ENCODE measurements at regions not wholly inside any gene's neighbourhood (a gene's known extent, or its start where the extent isn't known, plus 50 kb on each side); places are given as distances from the start of the nearest gene placed in this dataset.

DNA sequence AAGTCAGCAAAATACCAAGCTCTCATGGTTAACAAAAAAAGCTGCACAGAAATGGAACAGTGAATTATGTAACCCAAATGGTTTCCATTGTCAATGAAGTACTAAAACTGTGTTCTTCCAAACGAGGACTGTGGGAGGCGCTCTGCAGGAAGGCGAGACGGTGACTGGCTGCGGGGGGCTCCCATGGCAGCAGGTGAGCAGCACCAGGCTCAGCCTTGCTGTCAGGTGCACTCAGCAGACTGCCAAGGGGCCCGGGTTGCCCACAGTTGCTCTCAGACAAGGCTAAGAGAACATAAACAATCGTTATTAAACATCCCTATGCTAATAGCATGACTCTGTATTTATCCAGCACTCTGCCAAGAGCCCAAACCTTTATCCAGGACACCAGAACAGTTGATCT lies 630.3 kb upstream of the ARID1B start:
- Histone ChIP-seq H3K27me3 (ENCODE audit: control insufficient read depth in 1 of 2, insufficient read depth in 2 of 2, low read length in 2 of 2) (no peaks in the 10 kb centered on the region), H3K4me1 (ENCODE audit: control insufficient read depth in 1 of 2, insufficient read depth in 2 of 2, low read length in 2 of 2) (no peaks in the 10 kb centered on the region), H3K9me3 (ENCODE audit: control insufficient read depth in 1 of 2, low read length in 2 of 2) (peaks cover 4 to 5% of the 10 kb centered on the region in 2 donors), H3K36me3 (ENCODE audit: control insufficient read depth in 1 of 2, insufficient read depth in 2 of 2, low read length in 2 of 2) (no peaks in the 10 kb centered on the region), H3K9ac (ENCODE audit: low read depth in 1 of 2, low read length in 2 of 2) (no peak overlapping the region), H3K4me3 (ENCODE audit: low read depth in 1 of 2, low read length in 2 of 2) (no peak overlapping the region), H3K27ac (ENCODE audit: low read depth, low read length) (no peak overlapping the region)

DNA sequence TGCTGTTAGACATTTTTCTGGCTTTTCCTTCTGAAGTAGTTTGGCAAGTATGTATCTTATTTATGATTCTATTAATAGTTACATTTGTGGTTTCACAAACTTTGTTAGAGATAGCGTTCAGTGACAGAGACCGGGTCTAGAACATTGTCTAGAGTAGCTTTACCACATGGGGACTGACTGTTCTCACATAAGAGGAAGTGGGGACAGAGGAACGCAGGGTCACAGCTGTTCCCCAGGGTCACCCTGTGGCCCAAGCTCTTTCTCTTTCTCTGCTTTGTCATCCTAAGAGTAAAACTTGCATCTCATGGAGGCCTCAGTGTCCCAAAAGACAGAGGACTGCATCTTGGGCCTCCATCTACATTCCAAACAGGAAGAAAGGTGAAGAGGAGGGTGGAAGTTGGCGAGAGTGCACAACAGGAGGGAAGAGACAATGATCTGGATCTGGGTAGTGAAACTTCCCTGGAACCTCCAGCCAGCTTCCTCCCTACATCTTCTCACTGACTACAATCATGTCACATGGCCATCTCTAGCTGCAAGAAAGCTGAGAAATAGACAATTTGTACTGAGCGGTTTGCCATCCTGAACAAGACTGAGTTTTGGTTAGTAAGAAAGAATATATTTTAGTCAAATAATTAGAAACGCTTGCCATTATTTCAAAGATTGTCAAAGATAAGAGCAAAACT lies 645.8 kb upstream of the ARID1B start:
- H3K4me1 ChIP-seq (ENCODE audit: control insufficient read depth in 1 of 2, insufficient read depth in 2 of 2, low read length in 2 of 2) = no peaks in the 10 kb centered on the region
- H3K27ac ChIP-seq (ENCODE audit: low read depth, low read length) = no peak overlapping the region
- H3K27me3 ChIP-seq (ENCODE audit: control insufficient read depth in 1 of 2, insufficient read depth in 2 of 2, low read length in 2 of 2) = no peaks in the 10 kb centered on the region
- H3K9ac ChIP-seq (ENCODE audit: low read depth in 1 of 2, low read length in 2 of 2) = no peak overlapping the region
- H3K9me3 ChIP-seq (ENCODE audit: control insufficient read depth in 1 of 2, low read length in 2 of 2) = no peaks in the 10 kb centered on the region
- no peaks in the 10 kb centered on the region for H3K36me3 ChIP-seq (ENCODE audit: control insufficient read depth in 1 of 2, insufficient read depth in 2 of 2, low read length in 2 of 2)
- H3K4me3 ChIP-seq (ENCODE audit: low read depth in 1 of 2, low read length in 2 of 2) = no peak overlapping the region

DNA sequence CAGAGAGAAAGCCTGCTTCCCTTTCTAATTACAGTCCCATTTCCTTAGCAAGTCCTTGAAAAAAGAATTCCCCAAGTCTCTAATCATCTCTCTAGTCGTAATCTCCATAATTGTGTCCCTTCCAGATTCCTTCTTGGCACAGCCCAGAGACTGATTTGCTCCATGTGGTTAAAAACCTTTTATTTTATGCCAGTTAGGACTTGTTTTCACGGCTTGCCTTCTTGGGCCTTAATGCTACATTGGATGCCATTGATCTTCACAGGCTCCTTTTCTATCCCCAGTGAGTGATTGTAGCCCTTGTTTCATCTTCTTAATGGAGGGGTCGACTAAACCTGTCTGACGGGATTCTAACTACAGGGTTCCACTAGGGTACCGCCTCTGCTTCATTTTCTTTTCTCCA lies 650.6 kb upstream of the ARID1B start:
- Histone ChIP-seq H3K36me3 (ENCODE audit: control insufficient read depth in 1 of 2, insufficient read depth in 2 of 2, low read length in 2 of 2) (no peaks in the 10 kb centered on the region), H3K27me3 (ENCODE audit: control insufficient read depth in 1 of 2, insufficient read depth in 2 of 2, low read length in 2 of 2) (no peaks in the 10 kb centered on the region), H3K4me3 (ENCODE audit: low read depth in 1 of 2, low read length in 2 of 2) (no peak overlapping the region), H3K4me1 (ENCODE audit: control insufficient read depth in 1 of 2, insufficient read depth in 2 of 2, low read length in 2 of 2) (no peaks in the 10 kb centered on the region), H3K27ac (ENCODE audit: low read depth, low read length) (no peak overlapping the region), H3K9ac (ENCODE audit: low read depth in 1 of 2, low read length in 2 of 2) (no peak overlapping the region), H3K9me3 (ENCODE audit: control insufficient read depth in 1 of 2, low read length in 2 of 2) (no peaks in the 10 kb centered on the region)

DNA sequence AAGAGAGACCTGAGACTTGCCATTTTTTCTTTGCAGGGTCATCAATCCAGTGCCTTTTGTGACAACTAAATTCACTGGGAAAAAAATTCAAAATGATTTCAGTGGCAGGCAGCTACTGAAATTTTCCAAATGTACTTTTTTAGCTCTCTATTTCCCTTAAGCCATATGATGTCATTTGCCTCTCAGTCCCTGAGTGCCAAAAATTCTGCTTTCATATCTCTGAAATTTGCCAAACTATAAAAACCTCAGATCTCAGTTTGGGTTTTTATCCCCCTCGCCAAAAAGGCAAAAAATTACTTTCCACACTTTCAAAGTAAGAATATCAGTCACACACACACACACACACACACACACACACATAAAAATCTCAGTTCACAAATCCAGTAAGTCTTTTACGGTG lies 651.3 kb upstream of the ARID1B start:
- H3K9me3 ChIP-seq (ENCODE audit: control insufficient read depth in 1 of 2, low read length in 2 of 2) = no peaks in the 10 kb centered on the region
- H3K36me3 ChIP-seq (ENCODE audit: control insufficient read depth in 1 of 2, insufficient read depth in 2 of 2, low read length in 2 of 2) = no peaks in the 10 kb centered on the region
- H3K27me3 ChIP-seq (ENCODE audit: control insufficient read depth in 1 of 2, insufficient read depth in 2 of 2, low read length in 2 of 2) = no peaks in the 10 kb centered on the region
- no peak overlapping the region for H3K9ac ChIP-seq (ENCODE audit: low read depth in 1 of 2, low read length in 2 of 2)
- no peak overlapping the region for H3K27ac ChIP-seq (ENCODE audit: low read depth, low read length)
- no peak overlapping the region for H3K4me3 ChIP-seq (ENCODE audit: low read depth in 1 of 2, low read length in 2 of 2)
- no peaks in the 10 kb centered on the region for H3K4me1 ChIP-seq (ENCODE audit: control insufficient read depth in 1 of 2, insufficient read depth in 2 of 2, low read length in 2 of 2)

DNA sequence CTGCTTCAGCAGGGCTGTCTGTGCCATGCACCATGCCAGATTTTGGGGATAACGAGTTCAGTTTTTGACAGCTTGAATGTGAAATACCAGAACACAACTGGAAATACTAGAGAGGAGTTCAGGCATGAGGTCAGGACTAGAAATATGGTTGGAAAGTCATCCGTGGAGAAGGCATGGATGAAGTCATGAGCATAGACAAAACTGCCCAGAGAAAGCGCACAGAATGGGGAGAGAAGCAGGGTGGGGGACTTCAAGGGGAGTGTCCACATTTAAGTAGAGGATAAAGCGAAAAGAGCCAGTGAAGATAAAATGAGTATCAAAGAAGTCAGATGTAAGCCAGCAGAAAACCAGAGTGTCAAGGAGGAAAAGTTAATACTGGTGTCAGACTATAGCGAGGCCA lies 653.4 kb upstream of the ARID1B start:
- no peaks in the 10 kb centered on the region for H3K36me3 ChIP-seq (ENCODE audit: control insufficient read depth in 1 of 2, insufficient read depth in 2 of 2, low read length in 2 of 2)
- no peak overlapping the region for H3K27ac ChIP-seq (ENCODE audit: low read depth, low read length)
- H3K9ac ChIP-seq (ENCODE audit: low read depth in 1 of 2, low read length in 2 of 2) = no peak overlapping the region
- H3K4me1 ChIP-seq (ENCODE audit: control insufficient read depth in 1 of 2, insufficient read depth in 2 of 2, low read length in 2 of 2) = no peaks in the 10 kb centered on the region
- H3K27me3 ChIP-seq (ENCODE audit: control insufficient read depth in 1 of 2, insufficient read depth in 2 of 2, low read length in 2 of 2) = no peaks in the 10 kb centered on the region
- no peaks in the 10 kb centered on the region for H3K9me3 ChIP-seq (ENCODE audit: control insufficient read depth in 1 of 2, low read length in 2 of 2)
- no peak overlapping the region for H3K4me3 ChIP-seq (ENCODE audit: low read depth in 1 of 2, low read length in 2 of 2)

DNA sequence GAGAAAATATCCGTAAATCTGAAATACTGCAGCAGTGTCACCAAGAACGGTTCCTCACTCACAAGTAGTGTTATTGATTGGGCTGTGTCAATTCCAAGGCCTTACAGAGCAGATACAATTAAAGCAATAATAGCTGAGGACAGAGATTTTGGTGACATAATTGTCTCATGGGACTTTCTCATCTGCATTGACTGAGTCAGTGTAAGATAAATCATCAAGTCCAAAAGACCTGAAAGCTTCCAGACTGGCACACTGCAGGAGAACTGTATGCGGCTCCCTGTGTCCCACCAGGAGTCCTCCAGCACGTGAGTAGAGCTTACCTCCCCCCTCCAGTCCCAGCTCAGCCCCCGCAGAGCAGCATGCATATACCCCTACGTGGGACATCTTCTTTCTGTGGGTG lies 655.2 kb upstream of the ARID1B start:
- no peak overlapping the region for H3K4me3 ChIP-seq (ENCODE audit: low read depth in 1 of 2, low read length in 2 of 2)
- H3K9me3 ChIP-seq (ENCODE audit: control insufficient read depth in 1 of 2, low read length in 2 of 2) = no peaks in the 10 kb centered on the region
- H3K9ac ChIP-seq (ENCODE audit: low read depth in 1 of 2, low read length in 2 of 2) = no peak overlapping the region
- H3K36me3 ChIP-seq (ENCODE audit: control insufficient read depth in 1 of 2, insufficient read depth in 2 of 2, low read length in 2 of 2) = no peaks in the 10 kb centered on the region
- no peaks in the 10 kb centered on the region for H3K4me1 ChIP-seq (ENCODE audit: control insufficient read depth in 1 of 2, insufficient read depth in 2 of 2, low read length in 2 of 2)
- H3K27ac ChIP-seq (ENCODE audit: low read depth, low read length) = no peak overlapping the region
- no peaks in the 10 kb centered on the region for H3K27me3 ChIP-seq (ENCODE audit: control insufficient read depth in 1 of 2, insufficient read depth in 2 of 2, low read length in 2 of 2)

DNA sequence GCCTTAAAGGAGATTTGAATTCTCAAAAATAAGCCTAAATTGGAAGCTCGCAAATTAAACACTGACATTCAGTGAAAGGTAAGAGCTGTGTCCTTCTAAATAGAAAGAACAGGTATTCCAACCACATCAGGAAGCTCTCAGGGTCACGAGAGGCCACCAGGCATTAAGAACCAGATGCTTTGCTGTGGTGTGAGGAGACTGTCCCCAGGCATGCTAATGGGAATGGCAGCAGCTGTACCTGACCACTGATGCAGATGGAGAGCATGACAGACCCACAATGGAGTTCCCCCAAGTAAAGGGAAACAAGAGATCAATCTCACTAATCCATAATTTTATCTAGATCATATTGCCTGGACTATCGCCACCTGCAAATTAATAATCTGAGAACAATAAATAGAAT lies 658.9 kb upstream of the NOX3 start:
- no peaks in the 10 kb centered on the region for H3K9me3 ChIP-seq (ENCODE audit: control insufficient read depth in 1 of 2, low read length in 2 of 2)
- no peaks in the 10 kb centered on the region for H3K4me1 ChIP-seq (ENCODE audit: control insufficient read depth in 1 of 2, insufficient read depth in 2 of 2, low read length in 2 of 2)
- H3K9ac ChIP-seq (ENCODE audit: low read depth in 1 of 2, low read length in 2 of 2) = no peak overlapping the region
- H3K36me3 ChIP-seq (ENCODE audit: control insufficient read depth in 1 of 2, insufficient read depth in 2 of 2, low read length in 2 of 2) = no peaks in the 10 kb centered on the region
- no peak overlapping the region for H3K27ac ChIP-seq (ENCODE audit: low read depth, low read length)
- H3K27me3 ChIP-seq (ENCODE audit: control insufficient read depth in 1 of 2, insufficient read depth in 2 of 2, low read length in 2 of 2) = no peaks in the 10 kb centered on the region
- H3K4me3 ChIP-seq (ENCODE audit: low read depth in 1 of 2, low read length in 2 of 2) = no peak overlapping the region

DNA sequence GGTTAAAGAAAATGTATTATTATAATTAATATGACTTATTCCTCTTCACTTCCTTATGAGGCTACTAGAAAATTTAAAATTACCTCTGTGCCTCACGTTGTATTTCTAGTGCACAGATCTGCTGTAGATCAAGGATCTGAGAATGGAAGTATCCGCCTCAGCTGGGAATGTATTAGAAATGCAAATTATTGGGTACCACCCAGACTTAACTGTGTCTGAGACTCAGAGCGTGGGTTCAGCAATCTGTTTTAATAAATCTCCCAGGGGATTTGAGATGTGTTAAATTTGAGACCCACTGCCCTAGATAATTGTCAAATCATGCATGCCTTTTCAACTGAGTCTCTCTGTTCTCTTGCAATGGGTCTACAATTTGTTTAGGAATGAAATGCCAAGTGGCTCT lies 658.0 kb upstream of the NOX3 start:
- no peaks in the 10 kb centered on the region for H3K36me3 ChIP-seq (ENCODE audit: control insufficient read depth in 1 of 2, insufficient read depth in 2 of 2, low read length in 2 of 2)
- no peak overlapping the region for H3K27ac ChIP-seq (ENCODE audit: low read depth, low read length)
- no peaks in the 10 kb centered on the region for H3K4me1 ChIP-seq (ENCODE audit: control insufficient read depth in 1 of 2, insufficient read depth in 2 of 2, low read length in 2 of 2)
- no peak overlapping the region for H3K4me3 ChIP-seq (ENCODE audit: low read depth in 1 of 2, low read length in 2 of 2)
- no peak overlapping the region for H3K9ac ChIP-seq (ENCODE audit: low read depth in 1 of 2, low read length in 2 of 2)
- H3K27me3 ChIP-seq (ENCODE audit: control insufficient read depth in 1 of 2, insufficient read depth in 2 of 2, low read length in 2 of 2) = no peaks in the 10 kb centered on the region
- no peaks in the 10 kb centered on the region for H3K9me3 ChIP-seq (ENCODE audit: control insufficient read depth in 1 of 2, low read length in 2 of 2)

DNA sequence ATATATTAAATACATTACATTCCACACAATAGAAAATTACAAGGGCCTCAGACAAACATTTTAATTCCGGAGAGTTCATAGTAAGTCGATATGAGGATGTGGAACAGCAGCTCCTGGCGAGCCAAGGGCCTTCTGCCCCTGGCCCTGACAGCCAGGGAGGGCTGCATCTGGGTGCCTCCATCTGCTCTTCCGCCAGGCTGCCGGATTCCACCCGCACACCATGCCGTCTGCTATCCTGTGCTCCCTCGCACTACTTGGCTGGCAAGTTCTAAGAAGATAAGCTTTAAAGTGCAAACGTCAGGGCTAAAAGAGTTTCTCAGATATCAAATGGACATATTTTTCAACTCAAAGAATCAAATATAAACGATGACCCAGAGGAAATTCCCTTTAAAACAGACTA lies 656.3 kb upstream of the NOX3 start:
- no peaks in the 10 kb centered on the region for H3K9me3 ChIP-seq (ENCODE audit: control insufficient read depth in 1 of 2, low read length in 2 of 2)
- no peaks in the 10 kb centered on the region for H3K27me3 ChIP-seq (ENCODE audit: control insufficient read depth in 1 of 2, insufficient read depth in 2 of 2, low read length in 2 of 2)
- no peaks in the 10 kb centered on the region for H3K4me1 ChIP-seq (ENCODE audit: control insufficient read depth in 1 of 2, insufficient read depth in 2 of 2, low read length in 2 of 2)
- H3K9ac ChIP-seq (ENCODE audit: low read depth in 1 of 2, low read length in 2 of 2) = no peak overlapping the region
- no peak overlapping the region for H3K27ac ChIP-seq (ENCODE audit: low read depth, low read length)
- no peak overlapping the region for H3K4me3 ChIP-seq (ENCODE audit: low read depth in 1 of 2, low read length in 2 of 2)
- no peaks in the 10 kb centered on the region for H3K36me3 ChIP-seq (ENCODE audit: control insufficient read depth in 1 of 2, insufficient read depth in 2 of 2, low read length in 2 of 2)

DNA sequence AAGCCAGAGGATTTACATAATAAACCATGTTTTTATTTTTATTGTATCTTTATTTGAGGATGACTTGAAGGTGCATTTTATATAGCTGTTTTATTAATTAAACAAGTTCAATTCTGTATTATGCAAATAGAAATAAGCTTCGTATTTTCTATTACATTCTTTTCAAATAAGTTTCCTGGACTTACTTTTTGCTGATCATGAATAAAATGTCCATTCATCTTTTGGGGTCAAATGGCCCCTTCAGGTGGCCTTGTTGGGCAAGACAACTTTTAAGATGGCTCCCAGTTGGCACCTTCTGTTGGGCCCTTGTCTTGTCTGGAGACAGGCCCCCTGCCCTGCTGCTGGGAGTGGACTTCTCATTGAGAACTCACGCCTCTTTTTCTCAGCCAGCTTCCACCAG lies 654.6 kb upstream of the NOX3 start:
- no peaks in the 10 kb centered on the region for H3K4me1 ChIP-seq (ENCODE audit: control insufficient read depth in 1 of 2, insufficient read depth in 2 of 2, low read length in 2 of 2)
- H3K9me3 ChIP-seq (ENCODE audit: control insufficient read depth in 1 of 2, low read length in 2 of 2) = no peaks in the 10 kb centered on the region
- no peaks in the 10 kb centered on the region for H3K36me3 ChIP-seq (ENCODE audit: control insufficient read depth in 1 of 2, insufficient read depth in 2 of 2, low read length in 2 of 2)
- H3K4me3 ChIP-seq (ENCODE audit: low read depth in 1 of 2, low read length in 2 of 2) = no peak overlapping the region
- H3K27me3 ChIP-seq (ENCODE audit: control insufficient read depth in 1 of 2, insufficient read depth in 2 of 2, low read length in 2 of 2) = no peaks in the 10 kb centered on the region
- H3K9ac ChIP-seq (ENCODE audit: low read depth in 1 of 2, low read length in 2 of 2) = no peak overlapping the region
- H3K27ac ChIP-seq (ENCODE audit: low read depth, low read length) = no peak overlapping the region

DNA sequence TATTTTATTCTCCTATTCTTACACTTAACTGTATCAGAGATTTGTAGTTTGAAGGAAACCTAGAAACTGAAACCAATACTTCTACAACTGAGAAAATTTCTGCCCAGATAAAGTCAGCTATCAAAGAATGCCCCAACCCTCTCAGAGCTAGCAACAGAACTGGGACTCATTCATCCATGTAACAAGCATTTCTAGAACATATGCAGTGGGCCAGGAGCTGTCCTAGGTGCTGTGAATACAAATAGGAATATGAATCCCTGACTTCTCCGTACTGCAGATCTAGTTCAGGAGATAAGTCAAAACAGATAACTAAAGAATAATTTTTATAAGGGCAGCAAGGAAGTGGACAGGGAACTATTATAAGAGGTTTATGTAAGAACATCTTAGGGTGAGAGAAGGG lies 654.1 kb upstream of the NOX3 start:
- Histone ChIP-seq H3K27ac (ENCODE audit: low read depth, low read length) (no peak overlapping the region), H3K9me3 (ENCODE audit: control insufficient read depth in 1 of 2, low read length in 2 of 2) (no peaks in the 10 kb centered on the region), H3K9ac (ENCODE audit: low read depth in 1 of 2, low read length in 2 of 2) (no peak overlapping the region), H3K36me3 (ENCODE audit: control insufficient read depth in 1 of 2, insufficient read depth in 2 of 2, low read length in 2 of 2) (no peaks in the 10 kb centered on the region), H3K27me3 (ENCODE audit: control insufficient read depth in 1 of 2, insufficient read depth in 2 of 2, low read length in 2 of 2) (no peaks in the 10 kb centered on the region), H3K4me3 (ENCODE audit: low read depth in 1 of 2, low read length in 2 of 2) (no peak overlapping the region), H3K4me1 (ENCODE audit: control insufficient read depth in 1 of 2, insufficient read depth in 2 of 2, low read length in 2 of 2) (no peaks in the 10 kb centered on the region)

Measured in duodenal mucosa (tissue), 2 donors.